Spleen (tissue), 7 donors: ENCODE measurements at regions not wholly inside any gene's neighbourhood (a gene's known extent, or its start where the extent isn't known, plus 50 kb on each side); places are given as distances from the start of the nearest gene placed in this dataset.

Source experiments
- POLR2A ChIP-seq, 3 donors: fragments of 450-650 bp; IDR thresholded peaks; one replicate each; pipeline ENCODE4 v1.5.1; 2017; ENCODE audit warnings: antibody characterized with exemption in 3 of 3, mild to moderate bottlenecking in 1 of 3
- POLR2AphosphoS5 ChIP-seq, 3 donors: sonication (generic); formaldehyde crosslinking; IDR thresholded peaks; one replicate each; pipeline ENCODE4 v1.5.1; 2017; ENCODE audit warnings: antibody characterized with exemption in 3 of 3
- TF ChIP-seq, protein P1 (sequence below), 11 experiments: fragments of 200-600 bp in 7 of 11; fragments of 450-650 bp in 4 of 11; sonication (generic) in 4 of 11; IDR thresholded peaks in 8 of 11; conservative IDR thresholded peaks in 3 of 11; 1 replicate in 7 of 11; 2 replicates in 4 of 11; pipeline versions ENCODE4 v1.4.0 to v1.8.0; 2016 to 2021; ENCODE audit warnings: antibody characterized with exemption in 11 of 11, inconsistent platforms in 4 of 11, mild to moderate bottlenecking in 1 of 11
- donor health status: DM: no; HTN: no; CAD: no; lungs with moderate emphysema.
- donor health status: DM: no; HTN: no; CAD: no.
- donor health status: DM: no; HTN: no; CAD: no.

DNA sequence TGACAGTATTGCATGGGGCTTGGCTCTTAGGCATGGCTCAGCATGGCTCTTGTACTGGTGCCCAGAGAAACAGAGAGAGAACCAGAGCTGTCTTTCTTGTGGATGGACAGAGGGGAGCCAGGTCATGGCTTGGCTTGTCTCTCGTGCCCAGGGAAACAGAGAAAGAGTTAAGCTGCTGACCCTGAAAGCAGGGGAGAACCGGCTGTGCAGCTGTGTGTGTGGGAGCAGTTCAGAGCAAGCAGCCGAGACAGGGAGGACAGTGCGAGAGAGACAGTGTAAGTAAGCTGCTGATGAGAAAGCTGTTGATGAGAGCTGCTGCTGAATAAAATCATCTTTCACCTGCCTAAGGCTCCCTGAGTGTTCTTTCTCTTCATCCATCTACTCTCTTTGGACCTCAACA is 61.3 kb upstream of the DDHD1 start:
- TF ChIP-seq, protein P1, sequence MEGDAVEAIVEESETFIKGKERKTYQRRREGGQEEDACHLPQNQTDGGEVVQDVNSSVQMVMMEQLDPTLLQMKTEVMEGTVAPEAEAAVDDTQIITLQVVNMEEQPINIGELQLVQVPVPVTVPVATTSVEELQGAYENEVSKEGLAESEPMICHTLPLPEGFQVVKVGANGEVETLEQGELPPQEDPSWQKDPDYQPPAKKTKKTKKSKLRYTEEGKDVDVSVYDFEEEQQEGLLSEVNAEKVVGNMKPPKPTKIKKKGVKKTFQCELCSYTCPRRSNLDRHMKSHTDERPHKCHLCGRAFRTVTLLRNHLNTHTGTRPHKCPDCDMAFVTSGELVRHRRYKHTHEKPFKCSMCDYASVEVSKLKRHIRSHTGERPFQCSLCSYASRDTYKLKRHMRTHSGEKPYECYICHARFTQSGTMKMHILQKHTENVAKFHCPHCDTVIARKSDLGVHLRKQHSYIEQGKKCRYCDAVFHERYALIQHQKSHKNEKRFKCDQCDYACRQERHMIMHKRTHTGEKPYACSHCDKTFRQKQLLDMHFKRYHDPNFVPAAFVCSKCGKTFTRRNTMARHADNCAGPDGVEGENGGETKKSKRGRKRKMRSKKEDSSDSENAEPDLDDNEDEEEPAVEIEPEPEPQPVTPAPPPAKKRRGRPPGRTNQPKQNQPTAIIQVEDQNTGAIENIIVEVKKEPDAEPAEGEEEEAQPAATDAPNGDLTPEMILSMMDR (IDR thresholded peaks at IDR 0.05 in 8 of 11, conservative IDR thresholded peaks at IDR 0.05 in 3 of 11), result no peak
- no peak for TF ChIP-seq POLR2AphosphoS5 (IDR thresholded peaks at IDR 0.05)
- TF ChIP-seq POLR2A (IDR thresholded peaks at IDR 0.05), result no peak
